ENCODE measurements at regions not wholly inside any gene's neighbourhood (a gene's known extent, or its start where the extent isn't known, plus 50 kb on each side); places are given as distances from the start of the nearest gene placed in this dataset.

DNA sequence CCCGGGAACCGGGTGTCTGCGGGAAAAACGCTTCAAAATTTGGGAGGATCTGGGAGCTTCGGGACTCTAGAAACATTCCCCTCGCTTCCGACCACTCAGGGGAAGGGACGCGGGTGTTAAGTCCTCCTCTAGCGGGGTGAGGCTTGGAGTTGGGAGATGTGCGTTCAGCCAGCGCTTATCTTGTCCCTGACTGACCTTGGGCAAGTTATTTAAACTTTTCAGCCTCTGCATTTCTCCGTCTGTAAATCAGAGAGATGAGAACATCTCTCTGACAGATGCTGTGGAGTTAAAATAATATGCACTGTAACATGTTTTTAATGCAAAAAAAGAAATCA lies 76.9 kb upstream of the ANO4 start:
- DNase-seq (ENCODE audit: insufficient read length, low spot score) (no peak), FAIRE-seq (no peak)
- TF ChIP-seq POLR2A (IDR thresholded peaks at IDR 0.05; ENCODE audit: low read depth, low read length), result no peak

DNA sequence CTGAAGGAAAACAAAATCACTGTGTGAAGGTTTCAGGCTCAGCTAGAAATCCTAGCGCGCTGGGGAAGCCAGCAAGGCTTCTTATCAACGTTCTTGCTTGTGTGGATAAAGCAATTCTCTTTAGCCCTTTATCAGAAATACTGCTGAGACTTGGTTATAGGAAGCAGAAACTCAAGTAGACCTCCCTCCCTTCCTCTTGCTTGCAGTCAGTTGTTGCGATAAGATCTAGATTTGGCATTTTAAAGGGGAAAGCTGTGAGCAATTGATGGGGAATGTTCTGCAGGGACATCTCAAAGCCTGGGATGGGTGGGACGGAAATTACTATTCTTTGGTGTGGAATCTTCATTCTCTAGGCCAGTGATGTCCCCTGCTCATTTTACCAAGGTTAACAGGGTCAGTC lies 76.4 kb upstream of the ANO4 start:
- TF ChIP-seq POLR2A (IDR thresholded peaks at IDR 0.05; ENCODE audit: low read depth, low read length), result no peak
- FAIRE-seq, result no peak
- no peak for DNase-seq (ENCODE audit: insufficient read length, low spot score)

- FAIRE-seq (no peak), DNase-seq (ENCODE audit: insufficient read length, low spot score) (no peak)
- no peak for TF ChIP-seq POLR2A (IDR thresholded peaks at IDR 0.05; ENCODE audit: low read depth, low read length)
These were observed 74.4 kb upstream of the ANO4 start for GRCh38 chr12:100720016-100720654.

- DNase-seq (ENCODE audit: insufficient read length, low spot score), result no peak
- no peak for TF ChIP-seq POLR2A (IDR thresholded peaks at IDR 0.05; ENCODE audit: low read depth, low read length)
- FAIRE-seq, result no peak
These were observed 73.4 kb upstream of the ANO4 start for GRCh38 chr12:100721169-100721568.

DNA sequence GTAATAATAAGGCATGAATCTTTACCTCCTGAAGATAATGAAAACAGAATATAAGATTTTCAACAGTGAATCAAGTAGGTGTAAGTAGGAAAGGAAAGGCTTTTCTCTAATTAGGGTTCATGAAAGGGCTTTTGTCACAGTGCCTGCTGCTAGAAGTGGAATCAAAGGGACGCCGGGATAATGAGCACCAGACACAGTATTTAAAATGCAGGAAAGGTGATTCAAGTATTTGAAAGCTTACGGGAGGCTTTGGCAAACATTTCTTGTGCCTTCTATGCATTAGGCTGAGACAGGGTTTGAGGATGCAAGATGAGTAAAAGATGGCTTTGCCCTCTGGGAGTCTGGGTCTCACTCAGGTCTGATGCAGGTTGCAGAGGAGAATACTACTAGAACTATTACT lies 70.5 kb upstream of the ANO4 start:
- no peak for TF ChIP-seq POLR2A (IDR thresholded peaks at IDR 0.05; ENCODE audit: low read depth, low read length)
- FAIRE-seq (no peak), DNase-seq (ENCODE audit: insufficient read length, low spot score) (no peak)

GRCh38 chr12:100733817-100734593 lies 60.6 kb upstream of the ANO4 start:
- DNase-seq (ENCODE audit: insufficient read length, low spot score) (no peak), FAIRE-seq (peak; percentile 62)
- TF ChIP-seq POLR2A (IDR thresholded peaks at IDR 0.05; ENCODE audit: low read depth, low read length), result no peak

GRCh38 chr12:100737168-100737567 lies 57.4 kb upstream of the ANO4 start:
- DNase-seq (ENCODE audit: insufficient read length, low spot score) (no peak), FAIRE-seq (no peak)
- no peak for TF ChIP-seq POLR2A (IDR thresholded peaks at IDR 0.05; ENCODE audit: low read depth, low read length)

- TF ChIP-seq POLR2A (IDR thresholded peaks at IDR 0.05; ENCODE audit: low read depth, low read length), result no peak
- FAIRE-seq (no peak), DNase-seq (ENCODE audit: insufficient read length, low spot score) (no peak)
These were observed 56.5 kb upstream of the ANO4 start for GRCh38 chr12:100738086-100738485.

GRCh38 chr12:100741084-100741711 lies 53.4 kb upstream of the ANO4 start:
- FAIRE-seq (peak; percentile 69), DNase-seq (ENCODE audit: insufficient read length, low spot score) (no peak)

GRCh38 chr12:100743060-100743459 lies 51.5 kb upstream of the ANO4 start:
- TF ChIP-seq POLR2A (IDR thresholded peaks at IDR 0.05; ENCODE audit: low read depth, low read length), result no peak
- DNase-seq (ENCODE audit: insufficient read length, low spot score), result no peak
- FAIRE-seq, result no peak

More at GRCh38 chr12:100741084-100741711, 53.4 kb upstream of the ANO4 start:
- no peak for TF ChIP-seq POLR2A (IDR thresholded peaks at IDR 0.05; ENCODE audit: low read depth, low read length)
